Fibroblast of lung (primary cell): ENCODE measurements at regions not wholly inside any gene's neighbourhood (a gene's known extent, or its start where the extent isn't known, plus 50 kb on each side); places are given as distances from the start of the nearest gene placed in this dataset.

Experiments used
- DNase-seq, 2 donors: peaks; one replicate each; pipeline versions ENCODE4 v3.0.0 to v3.0.0-alpha.2; 2010; ENCODE audit warnings: low read depth in 2 of 2
- H2AFZ ChIP-seq: 2 replicates; pipeline ENCODE4 v1.5.1; 2012; ENCODE audit warnings: low read length, control low read depth, inconsistent platforms
- H3K27ac ChIP-seq: 2 replicates; pipeline ENCODE4 v1.5.1; 2011; ENCODE audit warnings: low read length, control low read depth; ENCODE audit not compliant: insufficient read depth
- H3K27me3 ChIP-seq: 2 replicates; pipeline ENCODE4 v1.5.1; 2011; ENCODE audit warnings: mild to moderate bottlenecking, low read length; ENCODE audit not compliant: control insufficient read depth, insufficient read depth
- H3K36me3 ChIP-seq: 2 replicates; pipeline ENCODE4 v1.5.1; 2011; ENCODE audit warnings: low read length; ENCODE audit not compliant: control insufficient read depth, insufficient read depth
- H3K4me1 ChIP-seq: 2 replicates; pipeline ENCODE4 v1.5.1; 2011; ENCODE audit warnings: low read length; ENCODE audit not compliant: control insufficient read depth, insufficient read depth; ENCODE audit errors: extremely low read depth
- H3K4me2 ChIP-seq: 2 replicates; pipeline ENCODE4 v1.5.1; 2011; ENCODE audit warnings: low read length, control low read depth; ENCODE audit not compliant: insufficient read depth; ENCODE audit errors: extremely low read depth
- H3K4me3 ChIP-seq, 4 experiments: fragments of 200-600 bp in 1 of 4; sonication (generic) in 1 of 4; replicated peaks in 1 of 4; 2 replicates each; pipeline ENCODE4 v1.5.1; 2011 to 2016; ENCODE audit warnings: low read length in 4 of 4, low read depth in 3 of 4, mild to moderate bottlenecking in 3 of 4, control low read depth in 2 of 4, inconsistent platforms in 1 of 4, mixed read lengths in 1 of 4; ENCODE audit not compliant: insufficient read depth in 1 of 4; ENCODE audit errors: control extremely low read depth in 1 of 4
- H3K79me2 ChIP-seq: 2 replicates; pipeline ENCODE4 v1.5.1; 2012; ENCODE audit warnings: mild to moderate bottlenecking, low read length, inconsistent platforms; ENCODE audit not compliant: control insufficient read depth, insufficient read depth
- H3K9ac ChIP-seq: 2 replicates; pipeline ENCODE4 v1.5.1; 2011; ENCODE audit warnings: mild to moderate bottlenecking, low read length, control low read depth; ENCODE audit not compliant: insufficient read depth
- H3K9me3 ChIP-seq: 2 replicates; pipeline ENCODE4 v1.5.1; 2012; ENCODE audit warnings: low read depth, low read length; ENCODE audit not compliant: control insufficient read depth, insufficient read depth
- H4K20me1 ChIP-seq: 2 replicates; pipeline ENCODE4 v1.5.1; 2011; ENCODE audit warnings: low read length; ENCODE audit not compliant: control insufficient read depth, insufficient read depth; ENCODE audit errors: extremely low read depth
- CTCF ChIP-seq, 2 donors: IDR thresholded peaks in 1 of 2; conservative IDR thresholded peaks in 1 of 2; 1 replicate in 1 of 2; 2 replicates in 1 of 2; pipeline ENCODE4 v1.5.1; 2011 to 2012; ENCODE audit warnings: low read length in 2 of 2, control low read depth in 1 of 2, inconsistent platforms in 1 of 2, low read depth in 1 of 2, mild to moderate bottlenecking in 1 of 2
- EZH2 ChIP-seq: IDR thresholded peaks from 2 replicates; pipeline ENCODE4 v1.5.1; 2012; ENCODE audit warnings: low read length, control low read depth, mild to moderate bottlenecking; ENCODE audit errors: missing control alignments

- DNase-seq: no peak
- H3K79me2 ChIP-seq: no peaks in the 10 kb centered on the region
- H3K9ac ChIP-seq: no peak overlapping the region
- no peaks in the 10 kb centered on the region for H4K20me1 ChIP-seq
- H3K4me1 ChIP-seq: no peaks in the 10 kb centered on the region
- TF ChIP-seq CTCF (conservative IDR thresholded peaks at IDR 0.05 in 1 of 2, IDR thresholded peaks at IDR 0.05 in 1 of 2; ENCODE audit: low read depth in 1 of 2, low read length in 2 of 2) (no peak), EZH2 (no peak)
- no peak overlapping the region for H3K4me3 ChIP-seq
- H3K27me3 ChIP-seq: peaks cover 18% of the 10 kb centered on the region
- H2AFZ ChIP-seq: no peak overlapping the region
- no peaks in the 10 kb centered on the region for H3K9me3 ChIP-seq
- no peaks in the 10 kb centered on the region for H3K36me3 ChIP-seq
- no peak overlapping the region for H3K27ac ChIP-seq
- H3K4me2 ChIP-seq: no peak overlapping the region
Measured at GRCh38 chr7:39894904-39895303, 55.2 kb upstream of the CDK13 start.

GRCh38 chr7:39896840-39897239, 53.2 kb upstream of the CDK13 start:
- DNase-seq: no peak
- no peak overlapping the region for H3K4me2 ChIP-seq
- H3K9ac ChIP-seq: no peak overlapping the region
- no peaks in the 10 kb centered on the region for H3K79me2 ChIP-seq
- no peak overlapping the region for H3K27ac ChIP-seq
- H3K4me3 ChIP-seq: no peak overlapping the region
- H3K36me3 ChIP-seq: no peaks in the 10 kb centered on the region
- no peaks in the 10 kb centered on the region for H3K4me1 ChIP-seq
- H3K9me3 ChIP-seq: no peaks in the 10 kb centered on the region
- H3K27me3 ChIP-seq: peaks cover 20% of the 10 kb centered on the region
- no peak overlapping the region for H2AFZ ChIP-seq
- TF ChIP-seq EZH2 (no peak), CTCF (conservative IDR thresholded peaks at IDR 0.05 in 1 of 2, IDR thresholded peaks at IDR 0.05 in 1 of 2; ENCODE audit: low read depth in 1 of 2, low read length in 2 of 2) (no peak)
- H4K20me1 ChIP-seq: no peaks in the 10 kb centered on the region

- DNase-seq: no peak
Measured at GRCh38 chr7:39898867-39899266, 51.2 kb upstream of the CDK13 start.

More at GRCh38 chr7:39898867-39899266, 51.2 kb upstream of the CDK13 start:
- Histone ChIP-seq H3K79me2 (no peaks in the 10 kb centered on the region), H3K27me3 (peaks cover 20% of the 10 kb centered on the region), H3K27ac (no peak overlapping the region), H3K9ac (no peak overlapping the region), H3K9me3 (no peaks in the 10 kb centered on the region), H2AFZ (no peak overlapping the region), H4K20me1 (no peaks in the 10 kb centered on the region), H3K4me3 (no peak overlapping the region), H3K4me2 (no peak overlapping the region), H3K4me1 (no peaks in the 10 kb centered on the region), H3K36me3 (no peaks in the 10 kb centered on the region)
- TF ChIP-seq EZH2: no peak
- no peak for TF ChIP-seq CTCF (conservative IDR thresholded peaks at IDR 0.05 in 1 of 2, IDR thresholded peaks at IDR 0.05 in 1 of 2; ENCODE audit: low read depth in 1 of 2, low read length in 2 of 2)
